CD4-positive, alpha-beta T cell (primary cell): ENCODE measurements at regions not wholly inside any gene's neighbourhood (a gene's known extent, or its start where the extent isn't known, plus 50 kb on each side); places are given as distances from the start of the nearest gene placed in this dataset.
"Not testable (repeated sequence)": the region's sequence is repeated elsewhere in the genome, so short reads cannot be mapped to it uniquely, and the experiment has no call there.

ENCODE experiments used
- ATAC-seq: fragments of 200-7000 bp; cut with Tn5 transposase; one replicate; pipeline ENCODE4 v1.10.0; 2022; ENCODE audit warnings: mild to moderate bottlenecking; ENCODE audit not compliant: poor library complexity
- CTCF ChIA-PET: fragments of 350-600 bp; sonication (Branson Sonifier 250); formaldehyde crosslinking; loops from one replicate; lab custom pipeline; 2021; ENCODE audit warnings: antibody characterized with exemption, inconsistent platforms; lab: Charles Lee
- POLR2A ChIA-PET: fragments of 350-600 bp; sonication (Branson Sonifier 250); formaldehyde crosslinking; loops from one replicate; lab custom pipeline; 2021; ENCODE audit warnings: antibody characterized with exemption, inconsistent platforms; lab: Charles Lee
- DNase-seq, 14 experiments: peaks; one replicate each; pipeline ENCODE4 v3.0.0-alpha.2; 2013 to 2020; ENCODE audit warnings: mixed read lengths in 2 of 14
- H3K27ac ChIP-seq, 2 donors: one replicate each; pipeline versions ENCODE4 v1.5.1 to v1.7.0; 2013; ENCODE audit warnings: low read length in 2 of 2, low read depth in 1 of 2, mild to moderate bottlenecking in 1 of 2
- H3K27me3 ChIP-seq, 2 experiments: 1 replicate in 1 of 2; 2 replicates in 1 of 2; pipeline versions ENCODE4 v1.6.1 to v1.7.0; 2013; ENCODE audit warnings: low read length in 2 of 2, control low read depth in 1 of 2, mild to moderate bottlenecking in 1 of 2, moderate library complexity in 1 of 2; ENCODE audit not compliant: insufficient read depth in 2 of 2, control insufficient read depth in 1 of 2
- H3K36me3 ChIP-seq: one replicate; pipeline ENCODE4 v1.6.1; 2013; ENCODE audit warnings: low read length, control low read depth; ENCODE audit not compliant: insufficient read depth
- H3K4me1 ChIP-seq: one replicate; pipeline ENCODE4 v1.6.1; 2013; ENCODE audit warnings: low read length, control low read depth; ENCODE audit not compliant: insufficient read depth
- H3K4me3 ChIP-seq: one replicate; pipeline ENCODE4 v1.5.1; 2013; ENCODE audit warnings: mild to moderate bottlenecking, low read length, moderate library complexity
- H3K9me3 ChIP-seq, 2 experiments: 1 replicate in 1 of 2; 2 replicates in 1 of 2; pipeline versions ENCODE4 v1.6.1 to v1.7.0; 2013; ENCODE audit warnings: low read length in 2 of 2, mild to moderate bottlenecking in 2 of 2, control low read depth in 1 of 2, moderate library complexity in 1 of 2; ENCODE audit not compliant: control insufficient read depth in 1 of 2, insufficient read depth in 1 of 2
- H3K27ac Mint-ChIP-seq: one replicate; pipeline ENCODE4 v1.8.0; 2020; ENCODE audit warnings: mixed read lengths
- H3K27me3 Mint-ChIP-seq: one replicate; pipeline ENCODE4 v1.8.0; 2021; ENCODE audit warnings: mixed read lengths
- H3K36me3 Mint-ChIP-seq: one replicate; pipeline ENCODE4 v1.8.0; 2021; ENCODE audit warnings: low read depth, mixed read lengths
- H3K4me1 Mint-ChIP-seq: one replicate; pipeline ENCODE4 v1.8.0; 2021; ENCODE audit warnings: low read depth, mixed read lengths
- H3K4me3 Mint-ChIP-seq: one replicate; pipeline ENCODE4 v1.8.0; 2020; ENCODE audit warnings: mild to moderate bottlenecking, mixed read lengths
- H3K9me3 Mint-ChIP-seq: one replicate; pipeline ENCODE4 v1.8.0; 2020; ENCODE audit warnings: mixed read lengths
- CTCF ChIP-seq: fragments of 200-600 bp; IDR thresholded peaks from one replicate; pipeline ENCODE4 v1.8.0; 2022; ENCODE audit warnings: antibody characterized with exemption, mild to moderate bottlenecking
- intact Hi-C, 2 experiments: fragments of 100-400 bp; cut with DNase I in 1 of 2; cut with micrococcal nuclease in 1 of 2; formaldehyde crosslinking; loops; one replicate each; pipeline versions ENCODE4 v1.15.1 to v1.9.0; 2023 to 2025; cut with DNase I, micrococcal nuclease

GRCh38 chr6:156676721-156677120 lies 100.5 kb upstream of the ARID1B start:
- H3K27me3 ChIP-seq, result no peaks in the 10 kb centered on the region
- TF ChIP-seq CTCF, result no peak
- peaks cover 0 to 7% of the 10 kb centered on the region in 2 experiments for H3K9me3 ChIP-seq
- CTCF ChIA-PET, result interaction anchor here (0.7 kb wide), 1 partner anchor 249 kb away, joined by 4 read pairs; no protein-coding TSS in a partner anchor
- intact Hi-C loops, result no loop called here
- H3K36me3 Mint-ChIP-seq, result no peaks in the 10 kb centered on the region
- H3K4me1 Mint-ChIP-seq, result no peaks in the 10 kb centered on the region
- no peak overlapping the region for H3K4me3 ChIP-seq
- H3K27me3 Mint-ChIP-seq, result no peaks in the 10 kb centered on the region
- H3K4me1 ChIP-seq, result no peaks in the 10 kb centered on the region
- H3K9me3 Mint-ChIP-seq, result peaks cover 5% of the 10 kb centered on the region
- POLR2A ChIA-PET, result interaction anchor here (0.7 kb wide), 1 partner anchor 116 kb away, joined by 3 read pairs; no protein-coding TSS in a partner anchor
- ATAC-seq, result no peak
- H3K27ac Mint-ChIP-seq, result no peak overlapping the region
- no peak for DNase-seq
- H3K4me3 Mint-ChIP-seq, result no peak overlapping the region
- H3K36me3 ChIP-seq, result no peaks in the 10 kb centered on the region
- H3K27ac ChIP-seq, result no peak overlapping the region

- H3K27ac ChIP-seq, result no peak overlapping the region
- ChIA-PET CTCF (no interaction called here), POLR2A (no interaction called here)
- Mint-ChIP-seq H3K9me3 (peaks cover 5% of the 10 kb centered on the region), H3K4me3 (no peak overlapping the region), H3K27ac (no peak overlapping the region), H3K36me3 (no peaks in the 10 kb centered on the region), H3K4me1 (no peaks in the 10 kb centered on the region), H3K27me3 (no peaks in the 10 kb centered on the region)
- intact Hi-C loops, result no loop called here
- ATAC-seq, result no peak
- no peaks in the 10 kb centered on the region for H3K4me1 ChIP-seq
- no peaks in the 10 kb centered on the region for H3K27me3 ChIP-seq
- no peak for DNase-seq
- H3K4me3 ChIP-seq, result no peak overlapping the region
- H3K9me3 ChIP-seq, result peaks cover 7% of the 10 kb centered on the region in 2 experiments
- no peaks in the 10 kb centered on the region for H3K36me3 ChIP-seq
- TF ChIP-seq CTCF, result no peak
Measured at GRCh38 chr6:156674197-156674596, 103.0 kb upstream of the ARID1B start.

GRCh38 chr6:156670097-156670496 lies 107.1 kb upstream of the ARID1B start:
- H3K36me3 Mint-ChIP-seq, CTCF ChIA-PET, H3K9me3 Mint-ChIP-seq: not testable (repeated sequence)

GRCh38 chr6:156662025-156662445 lies 115.1 kb upstream of the ARID1B start:
- no peak overlapping the region for H3K27ac Mint-ChIP-seq
- H3K4me1 Mint-ChIP-seq, result no peaks in the 10 kb centered on the region
- TF ChIP-seq CTCF, result no peak
- Histone ChIP-seq H3K36me3 (no peaks in the 10 kb centered on the region), H3K4me1 (peaks cover 3% of the 10 kb centered on the region), H3K27ac (no peak overlapping the region), H3K27me3 (peaks cover 0 to 3% of the 10 kb centered on the region in 2 experiments), H3K9me3 (peaks cover 4 to 6% of the 10 kb centered on the region in 2 experiments), H3K4me3 (no peak overlapping the region)
- no peaks in the 10 kb centered on the region for H3K9me3 Mint-ChIP-seq
- POLR2A ChIA-PET, result no interaction called here
- DNase-seq (peak in 3 of 14 experiments; percentile 13 to 68 (median 48)), ATAC-seq (no peak)
- H3K36me3 Mint-ChIP-seq, result no peaks in the 10 kb centered on the region
- H3K4me3 Mint-ChIP-seq, result no peak overlapping the region
- intact Hi-C loops, result no loop called here
- CTCF ChIA-PET, result no interaction called here
- peaks cover 6% of the 10 kb centered on the region for H3K27me3 Mint-ChIP-seq

More at GRCh38 chr6:156670097-156670496, 107.1 kb upstream of the ARID1B start:
- POLR2A ChIA-PET, ATAC-seq, H3K4me1 Mint-ChIP-seq, H3K4me3 Mint-ChIP-seq, H3K27ac Mint-ChIP-seq, H3K27me3 Mint-ChIP-seq, H3K27me3 ChIP-seq, DNase-seq, H3K36me3 ChIP-seq, H3K9me3 ChIP-seq, H3K4me1 ChIP-seq, intact Hi-C loops, H3K27ac ChIP-seq, H3K4me3 ChIP-seq: not testable (repeated sequence)
